Lower leg skin (tissue), 4 donors: ENCODE measurements at regions not wholly inside any gene's neighbourhood (a gene's known extent, or its start where the extent isn't known, plus 50 kb on each side); places are given as distances from the start of the nearest gene placed in this dataset.
"Not testable (repeated sequence)": the region's sequence is repeated elsewhere in the genome, so short reads cannot be mapped to it uniquely, and the experiment has no call there.

ENCODE experiments used
- DNase-seq, 2 donors: peaks; one replicate each; pipeline ENCODE4 v3.0.0-alpha.2; 2019; ENCODE audit warnings: low spot score in 2 of 2
- H3K4me3 ChIP-seq: fragments of 200-600 bp; sonication (generic); 2 replicates; pipeline ENCODE4 v1.5.1; 2017; ENCODE audit warnings: mild to moderate bottlenecking, low read depth; ENCODE audit not compliant: poor library complexity, severe bottlenecking
- CTCF ChIP-seq, 3 donors: fragments of 450-650 bp; IDR thresholded peaks; one replicate each; pipeline ENCODE4 v1.5.1; 2016; ENCODE audit warnings: antibody characterized with exemption in 3 of 3, mild to moderate bottlenecking in 3 of 3, moderate library complexity in 2 of 3
- POLR2A ChIP-seq, 2 donors: fragments of 450-650 bp; IDR thresholded peaks; one replicate each; pipeline ENCODE4 v1.6.1; 2016 to 2017; ENCODE audit warnings: antibody characterized with exemption in 2 of 2, mild to moderate bottlenecking in 1 of 2, moderate library complexity in 1 of 2
- WGBS, 2 donors: methylation state at CpG; one replicate each; pipeline ENCODE4 v1.1.5; 2018; 5-methylcytosine and 5-hydroxymethylcytosine counted together
- intact Hi-C: fragments of 100-400 bp; cut with DNase I; formaldehyde crosslinking; loops from one replicate; pipeline ENCODE4 v1.15.0; 2023; ENCODE audit warnings: low total_unique reads

- WGBS, 2 donors: 65 to 67% methylated on average over 2 of the region's 2 CpGs
- intact Hi-C loops: loop anchor here (5.0 kb wide), 1 partner anchor 1298 kb away; no protein-coding TSS in a partner anchor
- no peak overlapping the region for H3K4me3 ChIP-seq
- TF ChIP-seq POLR2A (IDR thresholded peaks at IDR 0.05) (no peak), CTCF (IDR thresholded peaks at IDR 0.05) (no peak)
- no peak for DNase-seq
Observed at GRCh38 chr16:62814891-62815290, 778.7 kb upstream of the CDH8 start.

- intact Hi-C loops: no loop called here
- WGBS, 2 donors: 74 to 75% methylated on average over 4 of the region's 4 CpGs
- no peak overlapping the region for H3K4me3 ChIP-seq
- DNase-seq: peak in 1 of 2 donors; percentile 31
- TF ChIP-seq POLR2A (IDR thresholded peaks at IDR 0.05): no peak
- no peak for TF ChIP-seq CTCF (IDR thresholded peaks at IDR 0.05)
Observed at GRCh38 chr16:62805221-62805857, 769.1 kb upstream of the CDH8 start.

GRCh38 chr16:62794724-62795123 is 758.5 kb upstream of the CDH8 start:
- intact Hi-C loops: no loop called here
- DNase-seq: no peak

GRCh38 chr16:62780081-62780480 is 743.8 kb upstream of the CDH8 start:
- intact Hi-C loops, H3K4me3 ChIP-seq, DNase-seq: not testable (repeated sequence)
- 80 to 84% methylated on average over 3 of the region's 3 CpGs for WGBS, 2 donors

More at GRCh38 chr16:62794724-62795123, 758.5 kb upstream of the CDH8 start:
- no peak overlapping the region for H3K4me3 ChIP-seq
- no peak for TF ChIP-seq POLR2A (IDR thresholded peaks at IDR 0.05)
- TF ChIP-seq CTCF (IDR thresholded peaks at IDR 0.05): no peak

GRCh38 chr16:62764572-62764971 is 728.3 kb upstream of the CDH8 start:
- intact Hi-C loops: no loop called here
- no peak for TF ChIP-seq CTCF (IDR thresholded peaks at IDR 0.05)
- TF ChIP-seq POLR2A (IDR thresholded peaks at IDR 0.05): no peak
- no peak overlapping the region for H3K4me3 ChIP-seq
- no peak for DNase-seq
- WGBS, 2 donors: 75 to 81% methylated on average over 2 of the region's 2 CpGs

- H3K4me3 ChIP-seq: no peak overlapping the region
- DNase-seq: no peak
- intact Hi-C loops: no loop called here
- no peak for TF ChIP-seq POLR2A (IDR thresholded peaks at IDR 0.05)
- no peak for TF ChIP-seq CTCF (IDR thresholded peaks at IDR 0.05)
Observed at GRCh38 chr16:62760398-62760797, 724.2 kb upstream of the CDH8 start.
